ENCODE measurements at regions not wholly inside any gene's neighbourhood (a gene's known extent, or its start where the extent isn't known, plus 50 kb on each side); places are given as distances from the start of the nearest gene placed in this dataset.
"Not testable (repeated sequence)": the region's sequence is repeated elsewhere in the genome, so short reads cannot be mapped to it uniquely, and the experiment has no call there.

GRCh38 chr5:126150319-126150718, 272.9 kb upstream of the GRAMD2B start:
- DNase-seq (ENCODE audit: low spot score); intact Hi-C loops (cut with DNase I): not testable (repeated sequence)

GRCh38 chr5:126155298-126155697, 267.9 kb upstream of the GRAMD2B start:
- intact Hi-C loops (cut with DNase I); DNase-seq (ENCODE audit: low spot score): not testable (repeated sequence)

GRCh38 chr5:126166368-126166767, 256.8 kb upstream of the GRAMD2B start:
- no peak for DNase-seq (ENCODE audit: low spot score)
- intact Hi-C loops (cut with DNase I), result no loop called here

DNA sequence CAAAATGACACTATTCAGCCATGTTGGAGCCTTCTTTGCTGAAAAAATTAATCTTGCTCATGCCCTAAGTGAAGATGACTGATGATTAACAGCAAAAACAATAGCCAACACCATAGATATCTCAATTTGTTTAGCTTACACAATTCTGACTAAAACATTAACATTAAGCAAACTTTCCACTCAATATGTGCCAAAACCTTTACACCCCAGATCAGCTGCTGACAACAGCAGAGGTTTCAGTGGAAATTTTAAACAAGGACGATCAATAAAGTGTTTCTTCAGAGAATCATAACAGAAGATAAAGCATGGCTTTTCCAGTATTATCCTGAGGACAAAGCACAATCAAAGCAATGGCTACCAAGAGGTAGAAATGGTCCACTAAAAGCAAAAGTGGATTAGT, 254.4 kb upstream of the GRAMD2B start:
- intact Hi-C loops (cut with DNase I), result no loop called here

GRCh38 chr5:126171916-126172315, 251.3 kb upstream of the GRAMD2B start:
- no peak for DNase-seq (ENCODE audit: low spot score)
- intact Hi-C loops (cut with DNase I), result no loop called here

More for the DNA sequence above, 254.4 kb upstream of the GRAMD2B start:
- no peak for DNase-seq (ENCODE audit: low spot score)

- intact Hi-C loops (cut with DNase I), result no loop called here
- DNase-seq (ENCODE audit: low spot score), result no peak
Measured at GRCh38 chr5:126172812-126173211, 250.4 kb upstream of the GRAMD2B start.

GRCh38 chr5:126178521-126178920, 244.7 kb upstream of the GRAMD2B start:
- intact Hi-C loops (cut with DNase I), result no loop called here
- no peak for DNase-seq (ENCODE audit: low spot score)

DNA sequence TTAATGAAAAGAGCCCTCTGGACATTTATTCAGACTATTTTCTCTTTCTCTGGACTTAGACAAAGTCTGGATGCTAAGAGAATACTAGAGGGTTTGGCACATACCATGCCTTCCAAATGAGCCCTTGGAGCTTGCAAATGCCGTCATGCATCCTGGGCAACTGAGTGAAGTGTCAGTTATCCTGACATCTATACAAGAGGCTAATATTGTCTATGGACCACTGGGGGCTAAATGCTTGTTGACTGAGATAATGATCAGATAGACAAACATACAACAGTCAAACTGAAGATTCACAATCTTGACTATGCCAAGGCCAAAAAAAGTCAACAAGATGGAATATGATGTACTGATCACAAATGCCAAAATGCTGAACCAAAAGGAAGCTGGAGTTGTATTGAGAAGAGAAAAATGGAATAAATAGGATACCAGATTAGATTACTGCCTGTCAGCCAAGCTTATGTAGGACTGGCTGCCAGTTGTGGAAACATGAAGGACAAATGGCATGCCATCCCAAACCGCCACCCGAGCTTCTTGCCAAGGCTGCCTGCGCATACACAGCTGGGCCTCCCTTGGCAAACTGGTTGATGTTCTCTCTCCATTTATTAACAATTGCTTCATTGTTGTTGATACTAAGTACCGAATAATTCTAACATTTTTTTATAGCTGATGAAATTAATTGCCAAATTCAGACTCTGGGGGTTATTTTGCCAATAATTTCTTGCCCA, 240.1 kb upstream of the GRAMD2B start:
- DNase-seq (ENCODE audit: low spot score), result no peak
- intact Hi-C loops (cut with DNase I), result no loop called here

DNA sequence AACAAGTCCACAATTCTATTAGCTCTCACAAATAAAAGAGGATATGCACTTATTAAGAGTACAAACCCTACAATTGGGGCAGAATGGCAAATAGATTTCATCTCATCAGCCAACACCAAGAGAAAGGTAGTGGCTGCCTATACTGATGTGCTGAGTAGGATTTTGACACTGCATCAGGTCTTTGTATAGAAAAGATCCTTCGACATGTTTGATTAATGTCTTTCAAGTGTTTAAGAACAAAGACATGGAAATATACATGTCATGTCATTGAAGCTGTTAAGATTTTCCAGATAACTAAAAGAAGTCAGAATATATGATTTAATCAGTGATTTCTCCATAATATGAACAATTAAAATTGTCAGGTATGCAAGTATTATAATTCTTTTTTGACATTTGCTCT, 238.7 kb upstream of the GRAMD2B start:
- no peak for DNase-seq (ENCODE audit: low spot score)
- intact Hi-C loops (cut with DNase I), result no loop called here

DNA sequence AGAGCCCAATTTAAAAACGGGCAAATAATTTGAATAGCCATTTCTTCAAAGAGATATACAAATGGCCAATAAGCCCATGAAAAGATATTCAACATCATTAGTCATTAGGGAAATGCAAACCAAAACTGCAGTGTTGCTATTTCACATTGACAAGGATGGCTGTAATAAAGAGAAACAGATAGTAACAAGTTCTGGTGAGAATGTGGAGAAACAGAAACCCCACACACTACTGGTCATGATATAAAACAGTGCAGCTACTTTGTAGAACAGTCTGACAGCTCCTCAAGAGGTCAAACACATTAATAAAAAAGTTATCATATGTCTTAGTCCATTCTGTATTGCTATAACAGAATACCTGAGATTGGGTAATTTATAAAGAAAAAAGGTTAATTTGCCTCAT, 237.0 kb upstream of the GRAMD2B start:
- intact Hi-C loops (cut with DNase I), result no loop called here

GRCh38 chr5:126188804-126189203, 234.4 kb upstream of the GRAMD2B start:
- intact Hi-C loops (cut with DNase I), result no loop called here
- no peak for DNase-seq (ENCODE audit: low spot score)

More for the DNA sequence above, 237.0 kb upstream of the GRAMD2B start:
- DNase-seq (ENCODE audit: low spot score), result no peak

- intact Hi-C loops (cut with DNase I), result no loop called here
Measured at GRCh38 chr5:126189231-126189630, 234.0 kb upstream of the GRAMD2B start.

GRCh38 chr5:126189862-126190261, 233.3 kb upstream of the GRAMD2B start:
- no peak for DNase-seq (ENCODE audit: low spot score)
- intact Hi-C loops (cut with DNase I), result no loop called here

More at GRCh38 chr5:126189231-126189630, 234.0 kb upstream of the GRAMD2B start:
- no peak for DNase-seq (ENCODE audit: low spot score)

- DNase-seq (ENCODE audit: low spot score), result no peak
- intact Hi-C loops (cut with DNase I), result no loop called here
Measured at GRCh38 chr5:126192226-126192625, 231.0 kb upstream of the GRAMD2B start.

- intact Hi-C loops (cut with DNase I), result no loop called here
- DNase-seq (ENCODE audit: low spot score), result no peak
Measured at GRCh38 chr5:126195410-126196100, 227.7 kb upstream of the GRAMD2B start.

- no peak for DNase-seq (ENCODE audit: low spot score)
- intact Hi-C loops (cut with DNase I), result no loop called here
Measured at GRCh38 chr5:126198531-126198930, 224.7 kb upstream of the GRAMD2B start.

GRCh38 chr5:126199467-126199866, 223.7 kb upstream of the GRAMD2B start:
- no peak for DNase-seq (ENCODE audit: low spot score)
- intact Hi-C loops (cut with DNase I), result no loop called here

GRCh38 chr5:126208691-126209090, 214.5 kb upstream of the GRAMD2B start:
- intact Hi-C loops (cut with DNase I), result no loop called here
- DNase-seq (ENCODE audit: low spot score), result no peak

DNA sequence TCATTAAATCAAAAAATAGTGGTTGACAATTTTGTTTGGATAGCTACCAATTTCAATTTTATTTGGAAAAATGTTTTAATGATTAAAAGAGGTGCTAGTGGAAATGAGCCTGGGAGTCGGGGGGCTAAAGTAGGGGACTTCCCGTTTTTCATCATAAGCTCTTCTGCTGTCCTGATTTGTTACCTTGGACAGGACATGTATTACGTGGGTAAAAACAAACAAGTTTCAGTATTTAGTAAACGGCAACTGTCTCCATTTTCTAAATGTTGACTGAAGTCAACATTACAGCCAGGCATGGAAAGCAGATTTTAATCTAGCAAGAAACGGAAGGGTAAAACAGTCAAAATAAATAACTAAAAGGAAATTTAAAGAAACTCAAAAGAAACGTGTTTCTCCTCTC, 212.3 kb upstream of the GRAMD2B start:
- no peak for DNase-seq (ENCODE audit: low spot score)
- intact Hi-C loops (cut with DNase I), result no loop called here

GRCh38 chr5:126219616-126220015, 203.6 kb upstream of the GRAMD2B start:
- intact Hi-C loops (cut with DNase I), result no loop called here
- DNase-seq (ENCODE audit: low spot score), result no peak

- intact Hi-C loops (cut with DNase I), result no loop called here
- no peak for DNase-seq (ENCODE audit: low spot score)
Measured at GRCh38 chr5:126220725-126221124, 202.5 kb upstream of the GRAMD2B start.
